ENCODE measurements at regions not wholly inside any gene's neighbourhood (a gene's known extent, or its start where the extent isn't known, plus 50 kb on each side); places are given as distances from the start of the nearest gene placed in this dataset.
"Not testable (repeated sequence)": the region's sequence is repeated elsewhere in the genome, so short reads cannot be mapped to it uniquely, and the experiment has no call there.

DNA sequence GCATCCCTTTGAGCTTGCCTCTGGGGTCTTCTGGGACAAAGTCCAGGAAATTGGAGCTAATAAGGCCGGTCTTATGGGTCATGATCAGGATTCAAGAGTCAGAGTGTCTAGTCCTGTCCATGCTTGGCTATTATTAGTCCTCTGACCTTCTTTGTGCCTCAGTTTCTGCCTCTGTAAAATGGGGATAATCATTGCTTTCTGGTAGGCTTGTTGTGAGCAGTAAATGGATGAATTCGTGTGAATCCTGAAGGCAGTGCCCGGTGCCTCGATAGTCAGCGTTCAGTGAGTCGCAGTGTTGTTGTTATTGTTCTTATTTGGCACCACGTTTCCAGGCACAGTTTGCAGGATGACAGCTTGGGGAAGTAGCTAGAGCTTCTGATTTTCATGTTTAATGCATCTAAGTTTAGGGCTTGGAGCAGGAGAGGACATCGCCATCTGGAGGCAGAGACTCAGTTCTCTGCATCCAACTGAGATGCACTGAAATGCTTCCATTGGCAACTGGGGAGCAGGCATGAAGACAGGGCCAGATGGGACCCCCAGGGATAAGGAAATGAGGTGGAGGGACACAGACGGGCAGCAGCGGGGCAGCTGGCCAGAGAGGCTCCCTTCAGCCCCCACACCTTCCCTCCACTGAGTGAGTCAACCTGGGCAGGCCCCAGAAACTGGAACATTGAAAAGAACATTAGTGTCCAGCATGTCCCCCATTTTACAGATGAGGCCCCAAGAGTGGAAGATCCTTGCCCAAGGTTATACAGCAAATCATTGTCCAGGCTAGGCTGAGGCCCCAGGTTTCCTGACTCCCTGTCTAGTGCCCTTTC lies 160.3 kb downstream of the PTPRU start:
- no peak for DNase-seq

- DNase-seq: no peak
Measured at GRCh38 chr1:29395736-29396437, 159.6 kb downstream of the PTPRU start.

GRCh38 chr1:29394521-29395225 lies 158.4 kb downstream of the PTPRU start:
- DNase-seq: no peak

DNA sequence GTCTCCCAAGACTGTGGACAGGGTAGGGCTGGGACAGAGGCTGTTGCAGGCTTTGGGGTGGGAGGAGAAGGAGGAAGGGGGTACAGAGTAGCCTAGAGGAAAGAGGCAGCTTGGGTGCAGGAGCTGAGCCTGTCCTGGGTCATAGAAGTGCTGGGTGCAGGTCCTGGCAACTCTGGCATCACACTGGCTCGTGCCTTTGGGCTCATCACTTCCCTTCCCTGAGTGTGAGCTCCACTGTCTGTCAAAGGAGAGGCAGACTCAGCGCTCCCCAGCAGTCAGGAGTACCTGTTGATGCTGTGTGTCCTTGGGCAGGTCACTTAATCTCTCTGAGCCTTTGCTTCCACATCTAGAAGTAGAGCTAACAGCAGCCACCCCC lies 157.1 kb downstream of the PTPRU start:
- DNase-seq: no peak

- no peak for DNase-seq
Measured at GRCh38 chr1:29392486-29393450, 156.4 kb downstream of the PTPRU start.

DNA sequence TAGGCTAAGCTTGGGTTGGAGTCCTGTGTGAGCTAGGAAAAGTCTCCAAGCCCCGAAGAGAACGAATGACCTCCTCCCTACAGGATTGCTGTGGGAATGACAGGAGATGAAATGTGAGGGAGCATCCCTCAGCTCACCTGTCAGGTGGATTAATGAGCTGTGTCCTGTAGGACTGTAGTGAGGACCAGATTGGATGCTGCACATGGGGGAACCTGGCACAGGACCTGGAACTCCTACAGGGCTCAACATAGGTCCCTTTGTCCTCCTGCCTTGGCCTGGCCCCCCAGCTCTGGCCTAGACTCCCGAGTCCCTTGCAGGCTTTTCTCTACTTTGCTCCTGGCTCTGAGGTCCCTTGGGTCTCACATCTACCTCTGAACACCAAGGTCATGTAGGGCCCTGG lies 155.7 kb downstream of the PTPRU start:
- no peak for DNase-seq

GRCh38 chr1:29391362-29391880 lies 155.1 kb downstream of the PTPRU start:
- DNase-seq: no peak

- DNase-seq: no peak
Measured at GRCh38 chr1:29390491-29391361, 154.4 kb downstream of the PTPRU start.

DNA sequence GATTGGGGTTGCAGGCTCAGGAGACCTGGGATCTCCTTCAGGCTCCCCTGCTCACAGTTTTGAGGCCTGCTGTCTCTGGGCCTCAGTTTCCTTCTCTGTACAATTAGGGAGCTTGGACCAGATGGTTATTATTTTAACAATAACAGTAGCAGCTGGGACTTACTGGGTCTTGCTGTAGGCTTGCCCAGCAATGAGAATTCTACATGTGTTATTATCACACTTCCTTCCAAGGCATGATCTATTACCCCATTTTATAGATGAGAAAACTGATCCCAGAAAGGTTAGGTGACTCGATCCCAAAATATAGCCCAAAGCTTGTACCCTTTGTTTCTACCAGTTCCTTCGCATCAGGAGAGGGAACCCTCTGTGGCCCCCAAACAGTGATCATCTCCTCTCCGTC lies 153.8 kb downstream of the PTPRU start:
- DNase-seq: no peak

- no peak for DNase-seq
Measured at GRCh38 chr1:29389533-29390041, 153.3 kb downstream of the PTPRU start.

DNA sequence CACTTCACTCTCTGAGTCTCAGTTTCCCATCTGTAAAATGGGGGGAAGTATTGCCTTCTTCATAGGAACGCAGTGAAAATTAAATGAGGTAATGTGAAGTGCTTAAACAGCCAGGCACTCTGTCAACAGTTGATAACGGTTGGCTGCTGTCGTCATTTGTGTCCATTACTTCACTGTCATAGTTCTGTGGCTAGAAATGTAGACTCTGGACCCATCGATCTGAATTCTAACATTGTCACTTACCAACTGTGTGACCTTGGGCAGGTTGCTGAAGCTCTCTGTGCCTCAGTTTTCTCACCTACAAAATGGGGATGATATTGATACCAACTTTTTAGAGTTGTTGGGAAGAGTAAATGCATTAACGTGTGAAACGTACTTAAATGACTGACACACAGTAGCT lies 152.6 kb downstream of the PTPRU start:
- DNase-seq: no peak

- DNase-seq: no peak
Measured at GRCh38 chr1:29388170-29388569, 151.8 kb downstream of the PTPRU start.

GRCh38 chr1:29387210-29387609 lies 150.9 kb downstream of the PTPRU start:
- DNase-seq: no peak

GRCh38 chr1:29386453-29386852 lies 150.1 kb downstream of the PTPRU start:
- DNase-seq: not testable (repeated sequence)

DNA sequence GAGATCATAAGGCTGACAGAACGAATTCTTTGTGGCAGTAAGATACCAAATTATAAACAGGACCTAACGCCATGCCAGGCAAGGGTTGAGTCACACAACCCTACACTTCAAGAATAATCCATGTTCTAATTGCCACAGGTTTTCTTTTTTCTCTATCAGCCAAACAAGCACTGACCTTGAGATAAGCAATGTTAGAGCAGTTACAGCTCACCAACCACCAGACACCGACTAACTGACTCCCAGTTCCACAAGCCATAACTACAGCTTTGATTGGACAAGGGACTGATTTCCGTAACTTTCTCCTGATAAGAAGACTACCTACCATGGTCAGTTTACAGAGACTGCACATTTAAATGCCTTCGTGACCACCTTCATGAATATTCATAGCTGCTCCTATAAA lies 149.6 kb downstream of the PTPRU start:
- no peak for DNase-seq

DNA sequence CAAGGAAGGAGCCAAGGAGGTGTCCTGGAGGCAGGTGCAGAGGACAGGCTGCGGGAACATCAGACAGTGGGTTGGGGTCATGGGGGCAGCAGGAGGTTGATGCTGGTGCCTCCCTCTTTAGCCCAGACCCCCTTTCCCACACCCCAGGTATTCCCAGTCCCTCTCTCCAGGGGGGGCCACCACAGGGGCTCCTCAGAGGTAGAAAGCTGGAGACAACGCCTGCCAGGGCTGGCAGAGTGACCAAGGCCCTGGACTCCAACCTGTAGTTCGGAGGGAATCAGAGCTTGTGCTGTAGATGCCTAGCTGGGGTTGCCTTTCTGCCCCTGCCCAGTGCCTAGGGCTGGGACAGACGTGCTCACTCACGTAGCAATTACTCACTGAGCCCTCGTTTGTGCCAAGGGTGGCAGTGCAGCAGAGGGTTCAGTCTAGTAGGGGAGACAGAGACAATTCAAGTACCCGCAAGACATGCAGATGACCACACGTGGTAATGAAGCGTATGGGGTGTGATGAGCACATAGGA lies 148.2 kb downstream of the PTPRU start:
- no peak for DNase-seq

- no peak for DNase-seq
Measured at GRCh38 chr1:29383746-29384371, 147.5 kb downstream of the PTPRU start.

- no peak for DNase-seq
Measured at GRCh38 chr1:29382851-29383745, 146.8 kb downstream of the PTPRU start.

- DNase-seq: no peak
Measured at GRCh38 chr1:29381426-29381825, 145.1 kb downstream of the PTPRU start.
